OCI-LY7 (cell line): ENCODE measurements at regions not wholly inside any gene's neighbourhood (a gene's known extent, or its start where the extent isn't known, plus 50 kb on each side); places are given as distances from the start of the nearest gene placed in this dataset.
"Not testable (repeated sequence)": the region's sequence is repeated elsewhere in the genome, so short reads cannot be mapped to it uniquely, and the experiment has no call there.

Experiments used
- CTCF ChIP-seq: fragments of 200-600 bp; sonication (generic); conservative IDR thresholded peaks from 2 replicates; pipeline ENCODE4 v1.5.1; 2014; ENCODE audit warnings: mild to moderate bottlenecking, antibody characterized with exemption, low read length, moderate library complexity, mixed read lengths
- EZH2phosphoT487 ChIP-seq: fragments of 200-600 bp; sonication (generic); IDR thresholded peaks from 2 replicates; pipeline ENCODE4 v1.6.1; 2018; ENCODE audit warnings: low read depth, borderline replicate concordance, mild to moderate bottlenecking, mixed run types, antibody characterized with exemption, low read length, moderate library complexity, mixed read lengths

- not testable (repeated sequence) for TF ChIP-seq CTCF, EZH2phosphoT487
Observed at GRCh38 chr4:148637453-148637852, 195.2 kb upstream of the NR3C2 start.
